ENCODE measurements at regions not wholly inside any gene's neighbourhood (a gene's known extent, or its start where the extent isn't known, plus 50 kb on each side); places are given as distances from the start of the nearest gene placed in this dataset.

- TF ChIP-seq, protein P1, sequence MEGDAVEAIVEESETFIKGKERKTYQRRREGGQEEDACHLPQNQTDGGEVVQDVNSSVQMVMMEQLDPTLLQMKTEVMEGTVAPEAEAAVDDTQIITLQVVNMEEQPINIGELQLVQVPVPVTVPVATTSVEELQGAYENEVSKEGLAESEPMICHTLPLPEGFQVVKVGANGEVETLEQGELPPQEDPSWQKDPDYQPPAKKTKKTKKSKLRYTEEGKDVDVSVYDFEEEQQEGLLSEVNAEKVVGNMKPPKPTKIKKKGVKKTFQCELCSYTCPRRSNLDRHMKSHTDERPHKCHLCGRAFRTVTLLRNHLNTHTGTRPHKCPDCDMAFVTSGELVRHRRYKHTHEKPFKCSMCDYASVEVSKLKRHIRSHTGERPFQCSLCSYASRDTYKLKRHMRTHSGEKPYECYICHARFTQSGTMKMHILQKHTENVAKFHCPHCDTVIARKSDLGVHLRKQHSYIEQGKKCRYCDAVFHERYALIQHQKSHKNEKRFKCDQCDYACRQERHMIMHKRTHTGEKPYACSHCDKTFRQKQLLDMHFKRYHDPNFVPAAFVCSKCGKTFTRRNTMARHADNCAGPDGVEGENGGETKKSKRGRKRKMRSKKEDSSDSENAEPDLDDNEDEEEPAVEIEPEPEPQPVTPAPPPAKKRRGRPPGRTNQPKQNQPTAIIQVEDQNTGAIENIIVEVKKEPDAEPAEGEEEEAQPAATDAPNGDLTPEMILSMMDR (IDR thresholded peaks at IDR 0.05; ENCODE audit: low read length) = no peak
- no peak for TF ChIP-seq EZH2 (IDR thresholded peaks at IDR 0.05; ENCODE audit: borderline replicate concordance, low read length)
- Histone ChIP-seq H3K79me2 (ENCODE audit: insufficient read depth, low read length) (no peaks in the 10 kb centered on the region), H3K4me2 (ENCODE audit: low read length) (no peak overlapping the region), H4K20me1 (ENCODE audit: insufficient read depth, low read length) (no peaks in the 10 kb centered on the region), H3K27ac (ENCODE audit: low read depth, low read length, poor library complexity, severe bottlenecking) (no peak overlapping the region), H3K4me1 (ENCODE audit: insufficient read depth, low read length, severe bottlenecking) (no peaks in the 10 kb centered on the region), H3K4me3 (ENCODE audit: low read depth, low read length, poor library complexity, severe bottlenecking) (no peak overlapping the region), H3K36me3 (ENCODE audit: insufficient read depth, low read length) (no peaks in the 10 kb centered on the region), H2AFZ (ENCODE audit: low read length) (no peak overlapping the region), H3F3A (ENCODE audit: insufficient read depth, low read length) (no peaks in the 10 kb centered on the region), H3K9me2 (ENCODE audit: low read depth, low read length) (no peaks in the 10 kb centered on the region), H3K9me3 (ENCODE audit: low read length) (no peaks in the 10 kb centered on the region), H3K27me3 (ENCODE audit: insufficient read depth, low read length) (no peaks in the 10 kb centered on the region), H3K9ac (ENCODE audit: low read length) (no peak overlapping the region)
Observed at GRCh38 chr13:78197231-78197630, 278.6 kb upstream of the EDNRB start.

DNA sequence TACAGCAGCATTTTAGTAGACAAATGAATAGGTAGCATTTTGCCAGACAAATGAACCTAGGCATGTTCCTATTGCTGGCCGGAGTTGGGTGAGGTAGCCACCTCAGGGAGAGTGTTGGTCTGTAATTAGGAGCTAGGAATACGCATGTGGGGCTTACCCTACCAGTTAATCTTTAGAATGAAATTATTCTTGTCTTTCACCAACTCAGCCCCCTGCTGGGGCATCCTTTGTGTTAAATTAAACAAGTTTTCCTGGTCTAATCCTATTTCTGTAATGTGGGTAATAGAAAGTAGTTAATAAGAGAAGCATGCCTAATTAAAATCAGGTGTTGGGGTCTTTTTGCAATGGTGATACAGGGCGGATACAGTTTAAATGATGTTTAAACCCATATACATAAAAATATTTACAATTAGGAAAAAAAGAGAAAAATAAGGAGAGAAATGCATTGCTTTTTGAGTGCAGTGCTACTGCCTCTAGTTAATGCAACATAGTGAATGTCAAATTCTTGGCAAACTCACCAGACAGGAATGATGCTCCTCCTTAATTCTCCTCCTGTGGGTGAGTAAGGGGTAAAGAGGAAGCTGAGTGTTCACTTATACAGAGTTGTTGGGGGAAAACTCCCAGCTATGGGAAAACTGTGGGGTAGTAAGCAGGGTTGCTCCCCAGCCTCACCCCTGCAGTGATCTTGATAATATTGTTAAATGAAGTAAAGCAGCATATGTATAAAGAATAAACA lies 276.4 kb upstream of the EDNRB start:
- Histone ChIP-seq H3K4me3 (ENCODE audit: low read depth, low read length, poor library complexity, severe bottlenecking) (no peak overlapping the region), H3K27me3 (ENCODE audit: insufficient read depth, low read length) (no peaks in the 10 kb centered on the region), H3K36me3 (ENCODE audit: insufficient read depth, low read length) (no peaks in the 10 kb centered on the region), H3K9me3 (ENCODE audit: low read length) (no peaks in the 10 kb centered on the region), H3K9me2 (ENCODE audit: low read depth, low read length) (no peaks in the 10 kb centered on the region), H3K9ac (ENCODE audit: low read length) (no peak overlapping the region), H4K20me1 (ENCODE audit: insufficient read depth, low read length) (no peaks in the 10 kb centered on the region), H3K4me1 (ENCODE audit: insufficient read depth, low read length, severe bottlenecking) (no peaks in the 10 kb centered on the region), H3K79me2 (ENCODE audit: insufficient read depth, low read length) (no peaks in the 10 kb centered on the region), H3K4me2 (ENCODE audit: low read length) (no peak overlapping the region), H3F3A (ENCODE audit: insufficient read depth, low read length) (no peaks in the 10 kb centered on the region), H2AFZ (ENCODE audit: low read length) (no peak overlapping the region), H3K27ac (ENCODE audit: low read depth, low read length, poor library complexity, severe bottlenecking) (no peak overlapping the region)
- TF ChIP-seq, protein P1 (IDR thresholded peaks at IDR 0.05; ENCODE audit: low read length) = no peak
- no peak for TF ChIP-seq EZH2 (IDR thresholded peaks at IDR 0.05; ENCODE audit: borderline replicate concordance, low read length)

DNA sequence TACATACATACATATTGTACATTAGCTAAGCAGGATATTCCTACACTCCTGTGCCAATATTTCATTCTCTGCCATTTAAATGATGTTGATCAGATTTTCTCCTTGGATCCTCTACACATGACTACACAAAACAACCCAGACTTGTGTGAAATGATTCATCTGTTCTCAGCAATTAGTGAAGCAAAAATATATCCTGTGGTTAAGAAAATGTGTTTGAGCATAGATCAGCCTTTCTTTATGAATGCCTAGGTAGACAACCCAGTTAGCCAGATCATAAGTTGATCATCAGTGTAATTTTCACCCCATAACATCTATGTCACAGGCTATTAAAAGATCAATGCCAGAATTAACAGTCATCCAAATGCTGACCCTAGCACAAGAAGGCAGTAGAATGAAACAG lies 275.2 kb upstream of the EDNRB start:
- Histone ChIP-seq H4K20me1 (ENCODE audit: insufficient read depth, low read length) (no peaks in the 10 kb centered on the region), H3K9me3 (ENCODE audit: low read length) (no peaks in the 10 kb centered on the region), H3K9ac (ENCODE audit: low read length) (no peak overlapping the region), H3K9me2 (ENCODE audit: low read depth, low read length) (no peaks in the 10 kb centered on the region), H2AFZ (ENCODE audit: low read length) (no peak overlapping the region), H3K4me1 (ENCODE audit: insufficient read depth, low read length, severe bottlenecking) (no peaks in the 10 kb centered on the region), H3F3A (ENCODE audit: insufficient read depth, low read length) (no peaks in the 10 kb centered on the region), H3K36me3 (ENCODE audit: insufficient read depth, low read length) (no peaks in the 10 kb centered on the region), H3K4me3 (ENCODE audit: low read depth, low read length, poor library complexity, severe bottlenecking) (no peak overlapping the region), H3K4me2 (ENCODE audit: low read length) (no peak overlapping the region), H3K27me3 (ENCODE audit: insufficient read depth, low read length) (no peaks in the 10 kb centered on the region), H3K79me2 (ENCODE audit: insufficient read depth, low read length) (no peaks in the 10 kb centered on the region), H3K27ac (ENCODE audit: low read depth, low read length, poor library complexity, severe bottlenecking) (no peak overlapping the region)
- TF ChIP-seq, protein P1 (IDR thresholded peaks at IDR 0.05; ENCODE audit: low read length) = no peak
- no peak for TF ChIP-seq EZH2 (IDR thresholded peaks at IDR 0.05; ENCODE audit: borderline replicate concordance, low read length)

Measured in OCI-LY1 (cell line).